DND-41 (cell line): ENCODE measurements at regions not wholly inside any gene's neighbourhood (a gene's known extent, or its start where the extent isn't known, plus 50 kb on each side); places are given as distances from the start of the nearest gene placed in this dataset.

Source experiments
- ATAC-seq: fragments of 200-7000 bp; cut with Tn5 transposase; 3 replicates; pipeline ENCODE4 v1.9.1; 2021; ENCODE audit warnings: low read depth; ENCODE audit not compliant: insufficient read depth
- DNase-seq: peaks from one replicate; pipeline ENCODE4 v3.0.0-alpha.2; 2020
- H2AFZ ChIP-seq: 2 replicates; pipeline ENCODE4 v1.6.0; 2012; ENCODE audit warnings: low read depth, low read length
- H3K27ac ChIP-seq: 2 replicates; pipeline ENCODE4 v1.5.1; 2012; ENCODE audit warnings: low read length, inconsistent platforms
- H3K27me3 ChIP-seq: fragments of 200-600 bp; sonication (generic); 2 replicates; pipeline ENCODE4 v1.6.0; 2012; ENCODE audit warnings: low read length, mild to moderate bottlenecking, inconsistent platforms; ENCODE audit not compliant: insufficient read depth, poor library complexity
- H3K36me3 ChIP-seq: 2 replicates; pipeline ENCODE4 v1.5.1; 2012; ENCODE audit warnings: low read length, inconsistent platforms; ENCODE audit not compliant: insufficient read depth
- H3K4me1 ChIP-seq: 2 replicates; pipeline ENCODE4 v1.5.1; 2012; ENCODE audit warnings: mild to moderate bottlenecking, low read length; ENCODE audit not compliant: insufficient read depth
- H3K4me2 ChIP-seq: 2 replicates; pipeline ENCODE4 v1.6.0; 2012; ENCODE audit warnings: mild to moderate bottlenecking, moderate library complexity, low read length, inconsistent platforms; ENCODE audit not compliant: insufficient read depth
- H3K4me3 ChIP-seq, 2 experiments: fragments of 200-600 bp in 1 of 2; shearing (Covaris generic) in 1 of 2; 2 replicates each; pipeline ENCODE4 v1.5.1; 2012 to 2016; ENCODE audit warnings: inconsistent platforms in 2 of 2, low read length in 2 of 2, mild to moderate bottlenecking in 2 of 2, low read depth in 1 of 2, moderate library complexity in 1 of 2
- H3K79me2 ChIP-seq: 2 replicates; pipeline ENCODE4 v1.6.0; 2012; ENCODE audit warnings: low read length, inconsistent platforms; ENCODE audit not compliant: insufficient read depth
- H3K9ac ChIP-seq: 2 replicates; pipeline ENCODE4 v1.6.0; 2012; ENCODE audit warnings: low read depth, mild to moderate bottlenecking, inconsistent platforms, low read length, moderate library complexity
- H3K9me3 ChIP-seq: 2 replicates; pipeline ENCODE4 v1.5.1; 2012; ENCODE audit warnings: low read length, moderate library complexity, mild to moderate bottlenecking, inconsistent platforms; ENCODE audit not compliant: insufficient read depth, severe bottlenecking
- H4K20me1 ChIP-seq: 2 replicates; pipeline ENCODE4 v1.6.0; 2012; ENCODE audit warnings: low read length; ENCODE audit not compliant: insufficient read depth
- CTCF ChIP-seq: IDR thresholded peaks from 2 replicates; pipeline ENCODE4 v1.5.1; 2012; ENCODE audit warnings: borderline replicate concordance, low read length, moderate library complexity, mild to moderate bottlenecking; ENCODE audit not compliant: poor library complexity, severe bottlenecking; ENCODE audit errors: extremely low read depth
- EZH2 ChIP-seq: IDR thresholded peaks from 3 replicates; pipeline ENCODE4 v1.6.1; 2012; ENCODE audit warnings: borderline replicate concordance, low read depth, mild to moderate bottlenecking, moderate library complexity, low read length, inconsistent platforms; ENCODE audit not compliant: severe bottlenecking

DNA sequence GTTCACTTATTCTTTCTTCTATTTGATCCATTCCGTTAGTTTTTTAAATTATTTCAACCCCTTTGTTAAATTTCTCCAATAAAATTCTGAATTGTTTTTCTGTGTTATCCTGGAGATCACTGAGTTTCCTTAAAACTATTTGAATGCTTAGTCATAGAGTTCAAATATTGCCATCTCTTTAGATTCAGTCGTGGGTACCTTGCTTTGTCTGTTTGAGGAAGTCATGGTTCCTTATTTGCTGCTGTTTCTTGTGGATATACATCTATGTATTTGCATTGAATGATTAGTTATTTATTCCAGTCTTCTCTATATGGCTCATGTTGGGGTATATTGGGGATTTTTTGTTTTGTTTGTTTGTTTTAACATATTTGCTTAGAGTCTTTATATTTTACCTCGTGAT is 80.6 kb downstream of the HINT1 start:
- no peak overlapping the region for H3K9ac ChIP-seq
- no peaks in the 10 kb centered on the region for H3K79me2 ChIP-seq
- H3K4me1 ChIP-seq = no peaks in the 10 kb centered on the region
- TF ChIP-seq EZH2 (no peak), CTCF (no peak)
- ATAC-seq (no peak), DNase-seq (no peak)
- no peaks in the 10 kb centered on the region for H3K9me3 ChIP-seq
- H3K27ac ChIP-seq = no peak overlapping the region
- H2AFZ ChIP-seq = no peak overlapping the region
- H4K20me1 ChIP-seq = no peaks in the 10 kb centered on the region
- no peak overlapping the region for H3K4me2 ChIP-seq
- H3K27me3 ChIP-seq = no peaks in the 10 kb centered on the region
- H3K4me3 ChIP-seq = no peak overlapping the region
- H3K36me3 ChIP-seq = no peaks in the 10 kb centered on the region

DNA sequence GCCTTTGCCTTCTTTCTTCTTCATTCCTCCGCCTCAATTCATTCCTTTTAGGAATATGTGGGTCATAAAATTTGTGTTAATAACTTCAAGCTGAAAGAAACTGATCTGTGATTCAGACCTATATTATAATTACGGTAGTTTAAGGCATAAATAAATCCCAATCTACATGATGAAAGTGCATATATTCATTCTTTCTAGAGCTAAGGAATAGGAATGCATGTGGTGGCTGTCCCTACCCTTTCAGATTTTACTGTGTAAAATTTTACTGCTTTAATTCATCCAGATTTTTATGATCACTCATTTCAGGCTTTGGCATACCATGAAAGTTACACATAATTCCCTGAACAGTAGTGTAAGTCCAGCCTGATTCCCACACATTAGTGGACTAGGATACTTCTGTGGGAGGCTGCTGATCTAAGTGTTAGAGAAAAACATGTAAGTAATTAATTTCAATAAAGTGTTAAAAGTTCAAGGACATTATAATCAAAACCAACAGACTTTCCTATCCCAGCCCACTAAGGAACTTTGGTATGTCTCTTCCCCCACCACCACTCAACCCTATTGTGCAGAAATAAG is 83.1 kb downstream of the HINT1 start:
- Histone ChIP-seq H3K4me1 (no peaks in the 10 kb centered on the region), H3K27me3 (no peaks in the 10 kb centered on the region), H3K9me3 (no peaks in the 10 kb centered on the region), H3K4me3 (no peak overlapping the region), H3K27ac (no peak overlapping the region), H3K36me3 (no peaks in the 10 kb centered on the region), H3K79me2 (no peaks in the 10 kb centered on the region), H3K9ac (no peak overlapping the region), H4K20me1 (no peaks in the 10 kb centered on the region), H3K4me2 (no peak overlapping the region), H2AFZ (no peak overlapping the region)
- ATAC-seq (no peak), DNase-seq (no peak)
- TF ChIP-seq EZH2 = no peak
- no peak for TF ChIP-seq CTCF

- no peaks in the 10 kb centered on the region for H3K36me3 ChIP-seq
- H3K4me2 ChIP-seq = no peak overlapping the region
- H3K9me3 ChIP-seq = no peaks in the 10 kb centered on the region
- H3K4me1 ChIP-seq = no peaks in the 10 kb centered on the region
- H3K4me3 ChIP-seq = no peak overlapping the region
- no peak overlapping the region for H3K27ac ChIP-seq
- ATAC-seq = no peak
- no peaks in the 10 kb centered on the region for H3K79me2 ChIP-seq
- no peak overlapping the region for H3K9ac ChIP-seq
- H4K20me1 ChIP-seq = no peaks in the 10 kb centered on the region
- TF ChIP-seq CTCF = no peak
- no peak for TF ChIP-seq EZH2
- no peak for DNase-seq
- H3K27me3 ChIP-seq = no peaks in the 10 kb centered on the region
- no peak overlapping the region for H2AFZ ChIP-seq
Measured at GRCh38 chr5:131081374-131081773, 83.7 kb downstream of the HINT1 start.

GRCh38 chr5:131079232-131079631 is 85.8 kb downstream of the HINT1 start:
- H3K36me3 ChIP-seq = no peaks in the 10 kb centered on the region
- no peak overlapping the region for H3K4me3 ChIP-seq
- H3K27ac ChIP-seq = no peak overlapping the region
- H3K27me3 ChIP-seq = no peaks in the 10 kb centered on the region
- no peaks in the 10 kb centered on the region for H3K4me1 ChIP-seq
- TF ChIP-seq EZH2 (no peak), CTCF (no peak)
- no peaks in the 10 kb centered on the region for H3K79me2 ChIP-seq
- ATAC-seq (no peak), DNase-seq (no peak)
- no peak overlapping the region for H3K9ac ChIP-seq
- no peak overlapping the region for H2AFZ ChIP-seq
- no peaks in the 10 kb centered on the region for H3K9me3 ChIP-seq
- no peak overlapping the region for H3K4me2 ChIP-seq
- H4K20me1 ChIP-seq = no peaks in the 10 kb centered on the region
